K562 (cell line): ENCODE measurements at regions not wholly inside any gene's neighbourhood (a gene's known extent, or its start where the extent isn't known, plus 50 kb on each side); places are given as distances from the start of the nearest gene placed in this dataset.

Experiments
- ARID1B ChIP-seq: fragments of 450-650 bp; IDR thresholded peaks from 2 replicates; pipeline ENCODE4 v1.6.1; 2016; ENCODE audit warnings: antibody characterized with exemption, mild to moderate bottlenecking, inconsistent platforms
- DDX20 ChIP-seq: fragments of 450-650 bp; IDR thresholded peaks from 2 replicates; pipeline ENCODE4 v1.6.1; 2016; ENCODE audit warnings: missing genetic modification characterization, low read depth, mild to moderate bottlenecking, missing compliant biosample characterization, moderate library complexity
- E2F4 ChIP-seq: sonication (generic); formaldehyde crosslinking; IDR thresholded peaks from 2 replicates; pipeline ENCODE4 v1.8.0; 2022; ENCODE audit warnings: mild to moderate bottlenecking, low read depth, missing genetic modification reagents
- FOXK1 ChIP-seq: sonication (generic); formaldehyde crosslinking; IDR thresholded peaks from 2 replicates; pipeline ENCODE4 v1.8.0; 2022; ENCODE audit warnings: missing genetic modification reagents, mild to moderate bottlenecking, borderline replicate concordance
- FOXO4 ChIP-seq: fragments of 450-650 bp; formaldehyde crosslinking; IDR thresholded peaks from 2 replicates; pipeline ENCODE4 v1.4.0; 2020; ENCODE audit warnings: mild to moderate bottlenecking, moderate library complexity
- ID3 ChIP-seq, 2 experiments: fragments of 250-450 bp in 1 of 2; fragments of 450-650 bp in 1 of 2; sonication (Bioruptor Pico) in 1 of 2; IDR thresholded peaks; 2 replicates each; pipeline versions ENCODE4 v1.6.1 to v1.8.0; 2016 to 2021; ENCODE audit warnings: mild to moderate bottlenecking in 2 of 2, moderate library complexity in 2 of 2, missing compliant biosample characterization in 1 of 2, missing genetic modification characterization in 1 of 2
- NCOA6 ChIP-seq: fragments of 450-650 bp; IDR thresholded peaks from 2 replicates; pipeline ENCODE4 v1.6.1; 2017; ENCODE audit warnings: mild to moderate bottlenecking
- NFXL1 ChIP-seq: fragments of 450-650 bp; formaldehyde crosslinking; IDR thresholded peaks from 2 replicates; pipeline ENCODE4 v1.4.0; 2021; ENCODE audit warnings: mild to moderate bottlenecking
- OTX1 ChIP-seq: fragments of 450-650 bp; formaldehyde crosslinking; IDR thresholded peaks from 2 replicates; pipeline ENCODE4 v1.4.0; 2022; ENCODE audit warnings: mild to moderate bottlenecking
- SRSF9 ChIP-seq: fragments of 200-400 bp; formaldehyde crosslinking; IDR thresholded peaks from 2 replicates; pipeline ENCODE4 v1.6.1; 2017; ENCODE audit warnings: low read depth, low read length, borderline replicate concordance
- THAP7 ChIP-seq: fragments of 250-450 bp; sonication (Bioruptor Pico); IDR thresholded peaks from 2 replicates; pipeline ENCODE4 v1.5.0; 2021

- no peak for TF ChIP-seq ID3 (CRISPR knock-in tag; IDR thresholded peaks at IDR 0.05)
- no peak for TF ChIP-seq ID3 (tag; IDR thresholded peaks at IDR 0.05)
- no peak for TF ChIP-seq THAP7 (CRISPR knock-in tag)
- TF ChIP-seq OTX1 (CRISPR knock-in tag): no peak
- TF ChIP-seq E2F4 (CRISPR knock-in tag): no peak
- TF ChIP-seq DDX20 (tag): no peak
- TF ChIP-seq NFXL1 (CRISPR knock-in tag): no peak
- TF ChIP-seq FOXO4 (CRISPR knock-in tag): no peak
- no peak for TF ChIP-seq SRSF9
- no peak for TF ChIP-seq ARID1B
- TF ChIP-seq NCOA6: no peak
- TF ChIP-seq FOXK1 (CRISPR knock-in tag): no peak
- TF ChIP-seq, all 486 proteins: peak for 0
Measured at GRCh38 chr12:127515941-127516340, 751.0 kb upstream of the TMEM132C start (continued).
